IMR-90 (cell line): ENCODE measurements at regions not wholly inside any gene's neighbourhood (a gene's known extent, or its start where the extent isn't known, plus 50 kb on each side); places are given as distances from the start of the nearest gene placed in this dataset.

Experiments
- ATAC-seq: fragments of 200-7000 bp; cut with Tn5 transposase; 2 replicates; pipeline ENCODE4 v1.9.1; 2020; ENCODE audit warnings: low read depth, mild to moderate bottlenecking, moderate library complexity
- BruUV-seq: library from RNA; stranded (reverse); fragments of 400-500 nt; replicated peaks from 2 replicates; lab custom pipeline; 2021; lab: Mats Ljungman, UMichigan
- CTCF ChIA-PET: fragments of 300-600 bp; formaldehyde crosslinking; extraction: SDS; loops from one replicate; lab custom pipeline; 2021; ENCODE audit warnings: antibody characterized with exemption; lab: Yijun Ruan, JAX
- POLR2A ChIA-PET: fragments of 300-600 bp; sonication (Branson Sonifier 250); formaldehyde crosslinking; loops from one replicate; lab custom pipeline; 2022; ENCODE audit warnings: antibody characterized with exemption; ENCODE audit not compliant: unreplicated experiment; lab: Charles Lee
- DNase-seq: peaks from one replicate; pipeline ENCODE4 v3.0.0; 2013
- H2AFZ ChIP-seq: replicated peaks from 2 replicates; pipeline ENCODE3; 2013; ENCODE audit warnings: low read length, mild to moderate bottlenecking; ENCODE audit not compliant: poor library complexity
- H2AK5ac ChIP-seq: 2 replicates; pipeline ENCODE4 v1.6.1; 2013; ENCODE audit warnings: low read depth, low read length, inconsistent platforms
- H2AK9ac ChIP-seq: replicated peaks from 2 replicates; pipeline ENCODE3; 2013; ENCODE audit warnings: mild to moderate bottlenecking, low read depth, low read length, moderate library complexity; ENCODE audit not compliant: poor library complexity
- H2BK120ac ChIP-seq: 2 replicates; pipeline ENCODE4 v1.6.1; 2013; ENCODE audit warnings: low read depth, low read length, inconsistent platforms
- H2BK15ac ChIP-seq: 3 replicates; pipeline ENCODE4 v1.6.1; 2013; ENCODE audit warnings: low read depth, low read length, inconsistent platforms
- H2BK20ac ChIP-seq: 2 replicates; pipeline ENCODE4 v1.6.1; 2013; ENCODE audit warnings: low read depth, mild to moderate bottlenecking, inconsistent platforms, low read length, moderate library complexity
- H2BK5ac ChIP-seq: 2 replicates; pipeline ENCODE4 v1.6.1; 2013; ENCODE audit warnings: mild to moderate bottlenecking, low read depth, low read length, inconsistent platforms; ENCODE audit not compliant: poor library complexity, severe bottlenecking
- H3K14ac ChIP-seq: replicated peaks from 2 replicates; pipeline ENCODE4 v1.6.1; 2013; ENCODE audit warnings: low read depth, low read length, inconsistent platforms
- H3K18ac ChIP-seq: 2 replicates; pipeline ENCODE4 v1.6.1; 2013; ENCODE audit warnings: low read depth, low read length, control low read depth
- H3K23ac ChIP-seq: 2 replicates; pipeline ENCODE4 v1.6.1; 2013; ENCODE audit warnings: low read depth, low read length, inconsistent platforms
- H3K27ac ChIP-seq: 2 replicates; pipeline ENCODE4 v1.5.1; 2013; ENCODE audit warnings: mild to moderate bottlenecking, control low read depth, low read length; ENCODE audit not compliant: insufficient read depth
- H3K27me3 ChIP-seq: 2 replicates; pipeline ENCODE4 v1.6.1; 2013; ENCODE audit warnings: low read length; ENCODE audit not compliant: control insufficient read depth, insufficient read depth
- H3K36me3 ChIP-seq: 2 replicates; pipeline ENCODE4 v1.6.1; 2013; ENCODE audit warnings: low read length, mixed read lengths; ENCODE audit not compliant: control insufficient read depth, insufficient read depth
- H3K4ac ChIP-seq: 2 replicates; pipeline ENCODE4 v1.6.1; 2013; ENCODE audit warnings: low read depth, low read length, inconsistent platforms
- H3K4me1 ChIP-seq: 2 replicates; pipeline ENCODE4 v1.6.1; 2013; ENCODE audit warnings: low read length, mixed read lengths; ENCODE audit not compliant: control insufficient read depth, insufficient read depth
- H3K4me2 ChIP-seq: 2 replicates; pipeline ENCODE4 v1.6.1; 2013; ENCODE audit warnings: low read depth, mild to moderate bottlenecking, control low read depth, low read length, moderate library complexity
- H3K4me3 ChIP-seq: 2 replicates; pipeline ENCODE4 v1.5.1; 2013; ENCODE audit warnings: low read depth, mild to moderate bottlenecking, control low read depth, low read length, moderate library complexity; ENCODE audit not compliant: insufficient read depth
- H3K56ac ChIP-seq: 2 replicates; pipeline ENCODE4 v1.6.1; 2013; ENCODE audit warnings: low read length, inconsistent platforms; ENCODE audit not compliant: insufficient read depth; ENCODE audit errors: extremely low read depth
- H3K79me1 ChIP-seq, 2 experiments: 2 replicates each; pipeline ENCODE4 v1.6.1; 2013; ENCODE audit warnings: low read length in 2 of 2, inconsistent platforms in 1 of 2, low read depth in 1 of 2
- H3K9ac ChIP-seq: 2 replicates; pipeline ENCODE4 v1.6.1; 2013; ENCODE audit warnings: low read depth, low read length, control low read depth
- H3K9me1 ChIP-seq: 2 replicates; pipeline ENCODE4 v1.6.1; 2013; ENCODE audit warnings: low read length, inconsistent platforms; ENCODE audit not compliant: insufficient read depth
- H3K9me3 ChIP-seq: 2 replicates; pipeline ENCODE4 v1.6.1; 2013; ENCODE audit warnings: low read length; ENCODE audit not compliant: control insufficient read depth, insufficient read depth
- H4K20me1 ChIP-seq: 2 replicates; pipeline ENCODE4 v1.6.1; 2013; ENCODE audit warnings: low read length, inconsistent platforms; ENCODE audit not compliant: insufficient read depth
- H4K5ac ChIP-seq: 2 replicates; pipeline ENCODE4 v1.6.1; 2013; ENCODE audit warnings: mild to moderate bottlenecking, low read depth, low read length, control low read depth
- H4K8ac ChIP-seq, 2 experiments: 2 replicates each; pipeline ENCODE4 v1.6.1; 2013; ENCODE audit warnings: low read depth in 2 of 2, low read length in 2 of 2, control low read depth in 1 of 2, inconsistent platforms in 1 of 2
- H4K91ac ChIP-seq: 2 replicates; pipeline ENCODE4 v1.6.1; 2013; ENCODE audit warnings: low read depth, low read length, inconsistent platforms; ENCODE audit not compliant: insufficient read depth
- CEBPB ChIP-seq: IDR thresholded peaks from 2 replicates; pipeline ENCODE4 v1.6.1; 2012; ENCODE audit warnings: low read depth, low read length, improper control_type of control experiment
- CHD1 ChIP-seq: IDR thresholded peaks from 2 replicates; pipeline ENCODE4 v1.6.1; 2012; ENCODE audit warnings: low read depth, low read length, improper control_type of control experiment
- FOS ChIP-seq: fragments of 150-350 bp; IDR thresholded peaks from 2 replicates; pipeline ENCODE4 v1.6.1; 2016; ENCODE audit warnings: low read depth, low read length
- RAD21 ChIP-seq: IDR thresholded peaks from 2 replicates; pipeline ENCODE4 v1.6.1; 2012; ENCODE audit warnings: low read length, improper control_type of control experiment
- RCOR1 ChIP-seq: IDR thresholded peaks from 2 replicates; pipeline ENCODE4 v1.6.1; 2012; ENCODE audit warnings: mild to moderate bottlenecking, low read length, improper control_type of control experiment; ENCODE audit not compliant: insufficient replicate concordance
- WGBS, 2 experiments: methylation state at CpG; one replicate each; pipeline versions ENCODE4 v1.1.5 to v1.1.7; 2013; ENCODE audit warnings: missing lambda C conversion rate in 2 of 2; ENCODE audit not compliant: insufficient read length in 1 of 2; ENCODE audit errors: extremely low coverage in 2 of 2; 5-methylcytosine and 5-hydroxymethylcytosine counted together
- dilution Hi-C: fragments of 300-500 bp; cut with HindIII; formaldehyde crosslinking; loops from one replicate; pipeline ENCODE4 v1.14.3; 2018; ENCODE audit warnings: low sequenced_read_pairs; ENCODE audit not compliant: unreplicated experiment
- in situ Hi-C: fragments of 300-500 bp; cut with MboI; formaldehyde crosslinking; loops from 3 replicates; pipeline ENCODE4 v1.14.3; 2019; ENCODE audit warnings: low sequenced_read_pairs, inconsistent platforms, mixed read lengths
- intact Hi-C: fragments of 100-400 bp; cut with micrococcal nuclease; formaldehyde crosslinking; loops from 2 replicates; pipeline ENCODE4 v1.10.0; 2022
- TF ChIP-seq, protein P1 (sequence below): conservative IDR thresholded peaks from 2 replicates; pipeline ENCODE4 v1.5.1; 2012; ENCODE audit warnings: mild to moderate bottlenecking, low read depth, low read length, improper control_type of control experiment
- TF ChIP-seq, protein P2 (sequence below): fragments of 150-350 bp; IDR thresholded peaks from 2 replicates; pipeline ENCODE4 v1.6.1; 2016; ENCODE audit warnings: low read depth, mild to moderate bottlenecking, low read length, moderate library complexity, borderline replicate concordance

DNA sequence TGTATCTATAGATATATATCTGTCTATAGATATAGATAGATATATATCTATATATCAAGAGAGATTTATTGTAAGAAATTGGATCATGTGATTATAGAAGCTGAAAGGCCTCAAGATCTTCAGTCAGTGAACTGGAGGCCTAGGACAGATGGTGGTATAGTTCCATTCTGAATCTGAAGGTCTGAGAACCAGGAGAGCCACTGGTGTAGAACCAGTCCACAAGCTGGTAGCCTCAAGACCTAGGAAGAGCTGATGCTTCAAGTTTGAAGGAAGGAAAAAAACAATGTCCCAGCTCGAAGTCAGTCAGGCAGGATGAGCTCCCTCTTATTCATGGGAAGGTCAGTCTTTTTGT, 213.2 kb upstream of the JUN start:
- no peaks in the 10 kb centered on the region for H3K27me3 ChIP-seq
- no peak overlapping the region for H3K56ac ChIP-seq
- TF ChIP-seq, protein P1, sequence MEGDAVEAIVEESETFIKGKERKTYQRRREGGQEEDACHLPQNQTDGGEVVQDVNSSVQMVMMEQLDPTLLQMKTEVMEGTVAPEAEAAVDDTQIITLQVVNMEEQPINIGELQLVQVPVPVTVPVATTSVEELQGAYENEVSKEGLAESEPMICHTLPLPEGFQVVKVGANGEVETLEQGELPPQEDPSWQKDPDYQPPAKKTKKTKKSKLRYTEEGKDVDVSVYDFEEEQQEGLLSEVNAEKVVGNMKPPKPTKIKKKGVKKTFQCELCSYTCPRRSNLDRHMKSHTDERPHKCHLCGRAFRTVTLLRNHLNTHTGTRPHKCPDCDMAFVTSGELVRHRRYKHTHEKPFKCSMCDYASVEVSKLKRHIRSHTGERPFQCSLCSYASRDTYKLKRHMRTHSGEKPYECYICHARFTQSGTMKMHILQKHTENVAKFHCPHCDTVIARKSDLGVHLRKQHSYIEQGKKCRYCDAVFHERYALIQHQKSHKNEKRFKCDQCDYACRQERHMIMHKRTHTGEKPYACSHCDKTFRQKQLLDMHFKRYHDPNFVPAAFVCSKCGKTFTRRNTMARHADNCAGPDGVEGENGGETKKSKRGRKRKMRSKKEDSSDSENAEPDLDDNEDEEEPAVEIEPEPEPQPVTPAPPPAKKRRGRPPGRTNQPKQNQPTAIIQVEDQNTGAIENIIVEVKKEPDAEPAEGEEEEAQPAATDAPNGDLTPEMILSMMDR: no peak
- no peak for TF ChIP-seq CHD1
- TF ChIP-seq RCOR1: no peak
- no peak for TF ChIP-seq FOS
- TF ChIP-seq CEBPB: no peak
- TF ChIP-seq, protein P2, sequence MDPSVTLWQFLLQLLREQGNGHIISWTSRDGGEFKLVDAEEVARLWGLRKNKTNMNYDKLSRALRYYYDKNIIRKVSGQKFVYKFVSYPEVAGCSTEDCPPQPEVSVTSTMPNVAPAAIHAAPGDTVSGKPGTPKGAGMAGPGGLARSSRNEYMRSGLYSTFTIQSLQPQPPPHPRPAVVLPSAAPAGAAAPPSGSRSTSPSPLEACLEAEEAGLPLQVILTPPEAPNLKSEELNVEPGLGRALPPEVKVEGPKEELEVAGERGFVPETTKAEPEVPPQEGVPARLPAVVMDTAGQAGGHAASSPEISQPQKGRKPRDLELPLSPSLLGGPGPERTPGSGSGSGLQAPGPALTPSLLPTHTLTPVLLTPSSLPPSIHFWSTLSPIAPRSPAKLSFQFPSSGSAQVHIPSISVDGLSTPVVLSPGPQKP: no peak
- no peak for TF ChIP-seq RAD21
- no peak overlapping the region for H3K4me2 ChIP-seq
- CTCF ChIA-PET: no interaction called here
- H2BK5ac ChIP-seq: no peak overlapping the region
- no peak overlapping the region for H3K23ac ChIP-seq
- H3K14ac ChIP-seq: no peak overlapping the region
- no peak overlapping the region for H3K4ac ChIP-seq
- no peak overlapping the region for H2AFZ ChIP-seq
- no peak overlapping the region for H2BK120ac ChIP-seq
- H3K4me3 ChIP-seq: no peak overlapping the region
- no CpG with 5 or more reads among the region's 1 CpG for WGBS, 2 experiments
- H4K20me1 ChIP-seq: no peaks in the 10 kb centered on the region
- dilution Hi-C loops: no loop called here
- H3K4me1 ChIP-seq: no peaks in the 10 kb centered on the region
- H2BK20ac ChIP-seq: no peak overlapping the region
- H3K27ac ChIP-seq: no peak overlapping the region
- DNase-seq: no peak
- H3K18ac ChIP-seq: no peak overlapping the region
- no peak for ATAC-seq
- no peak overlapping the region for H4K91ac ChIP-seq
- no peak overlapping the region for H2AK9ac ChIP-seq
- H3K36me3 ChIP-seq: no peaks in the 10 kb centered on the region
- no peak overlapping the region for H2BK15ac ChIP-seq
- H3K9ac ChIP-seq: no peak overlapping the region
- no peaks in the 10 kb centered on the region for H3K9me3 ChIP-seq
- POLR2A ChIA-PET: no interaction called here
- no peak overlapping the region for H4K5ac ChIP-seq
- no peaks in the 10 kb centered on the region for H3K79me1 ChIP-seq
- no peaks in the 10 kb centered on the region for H3K9me1 ChIP-seq
- no peak overlapping the region for H4K8ac ChIP-seq
- intact Hi-C loops: no loop called here
- in situ Hi-C loops: no loop called here
- no TSS peak for BruUV-seq
- no peak overlapping the region for H2AK5ac ChIP-seq
